IMR-90 (cell line): ENCODE measurements at regions not wholly inside any gene's neighbourhood (a gene's known extent, or its start where the extent isn't known, plus 50 kb on each side); places are given as distances from the start of the nearest gene placed in this dataset.

ENCODE experiments used
- ATAC-seq: fragments of 200-7000 bp; cut with Tn5 transposase; 2 replicates; pipeline ENCODE4 v1.9.1; 2020; ENCODE audit warnings: low read depth, mild to moderate bottlenecking, moderate library complexity
- BruUV-seq: library from RNA; stranded (reverse); fragments of 400-500 nt; replicated peaks from 2 replicates; lab custom pipeline; 2021; lab: Mats Ljungman, UMichigan
- CTCF ChIA-PET: fragments of 300-600 bp; formaldehyde crosslinking; extraction: SDS; loops from one replicate; lab custom pipeline; 2021; ENCODE audit warnings: antibody characterized with exemption; lab: Yijun Ruan, JAX
- POLR2A ChIA-PET: fragments of 300-600 bp; sonication (Branson Sonifier 250); formaldehyde crosslinking; loops from one replicate; lab custom pipeline; 2022; ENCODE audit warnings: antibody characterized with exemption; ENCODE audit not compliant: unreplicated experiment; lab: Charles Lee
- DNase-seq: peaks from one replicate; pipeline ENCODE4 v3.0.0; 2013
- H2AFZ ChIP-seq: replicated peaks from 2 replicates; pipeline ENCODE3; 2013; ENCODE audit warnings: low read length, mild to moderate bottlenecking; ENCODE audit not compliant: poor library complexity
- H2AK5ac ChIP-seq: 2 replicates; pipeline ENCODE4 v1.6.1; 2013; ENCODE audit warnings: low read depth, low read length, inconsistent platforms
- H2AK9ac ChIP-seq: replicated peaks from 2 replicates; pipeline ENCODE3; 2013; ENCODE audit warnings: mild to moderate bottlenecking, low read depth, low read length, moderate library complexity; ENCODE audit not compliant: poor library complexity
- H2BK120ac ChIP-seq: 2 replicates; pipeline ENCODE4 v1.6.1; 2013; ENCODE audit warnings: low read depth, low read length, inconsistent platforms
- H2BK15ac ChIP-seq: 3 replicates; pipeline ENCODE4 v1.6.1; 2013; ENCODE audit warnings: low read depth, low read length, inconsistent platforms
- H2BK20ac ChIP-seq: 2 replicates; pipeline ENCODE4 v1.6.1; 2013; ENCODE audit warnings: low read depth, mild to moderate bottlenecking, inconsistent platforms, low read length, moderate library complexity
- H2BK5ac ChIP-seq: 2 replicates; pipeline ENCODE4 v1.6.1; 2013; ENCODE audit warnings: mild to moderate bottlenecking, low read depth, low read length, inconsistent platforms; ENCODE audit not compliant: poor library complexity, severe bottlenecking
- H3K14ac ChIP-seq: replicated peaks from 2 replicates; pipeline ENCODE4 v1.6.1; 2013; ENCODE audit warnings: low read depth, low read length, inconsistent platforms
- H3K18ac ChIP-seq: 2 replicates; pipeline ENCODE4 v1.6.1; 2013; ENCODE audit warnings: low read depth, low read length, control low read depth
- H3K23ac ChIP-seq: 2 replicates; pipeline ENCODE4 v1.6.1; 2013; ENCODE audit warnings: low read depth, low read length, inconsistent platforms
- H3K27ac ChIP-seq: 2 replicates; pipeline ENCODE4 v1.5.1; 2013; ENCODE audit warnings: mild to moderate bottlenecking, control low read depth, low read length; ENCODE audit not compliant: insufficient read depth
- H3K27me3 ChIP-seq: 2 replicates; pipeline ENCODE4 v1.6.1; 2013; ENCODE audit warnings: low read length; ENCODE audit not compliant: control insufficient read depth, insufficient read depth
- H3K36me3 ChIP-seq: 2 replicates; pipeline ENCODE4 v1.6.1; 2013; ENCODE audit warnings: low read length, mixed read lengths; ENCODE audit not compliant: control insufficient read depth, insufficient read depth
- H3K4ac ChIP-seq: 2 replicates; pipeline ENCODE4 v1.6.1; 2013; ENCODE audit warnings: low read depth, low read length, inconsistent platforms
- H3K4me1 ChIP-seq: 2 replicates; pipeline ENCODE4 v1.6.1; 2013; ENCODE audit warnings: low read length, mixed read lengths; ENCODE audit not compliant: control insufficient read depth, insufficient read depth
- H3K4me2 ChIP-seq: 2 replicates; pipeline ENCODE4 v1.6.1; 2013; ENCODE audit warnings: low read depth, mild to moderate bottlenecking, control low read depth, low read length, moderate library complexity
- H3K4me3 ChIP-seq: 2 replicates; pipeline ENCODE4 v1.5.1; 2013; ENCODE audit warnings: low read depth, mild to moderate bottlenecking, control low read depth, low read length, moderate library complexity; ENCODE audit not compliant: insufficient read depth
- H3K56ac ChIP-seq: 2 replicates; pipeline ENCODE4 v1.6.1; 2013; ENCODE audit warnings: low read length, inconsistent platforms; ENCODE audit not compliant: insufficient read depth; ENCODE audit errors: extremely low read depth
- H3K79me1 ChIP-seq, 2 experiments: 2 replicates each; pipeline ENCODE4 v1.6.1; 2013; ENCODE audit warnings: low read length in 2 of 2, inconsistent platforms in 1 of 2, low read depth in 1 of 2
- H3K9ac ChIP-seq: 2 replicates; pipeline ENCODE4 v1.6.1; 2013; ENCODE audit warnings: low read depth, low read length, control low read depth
- H3K9me1 ChIP-seq: 2 replicates; pipeline ENCODE4 v1.6.1; 2013; ENCODE audit warnings: low read length, inconsistent platforms; ENCODE audit not compliant: insufficient read depth
- H3K9me3 ChIP-seq: 2 replicates; pipeline ENCODE4 v1.6.1; 2013; ENCODE audit warnings: low read length; ENCODE audit not compliant: control insufficient read depth, insufficient read depth
- H4K20me1 ChIP-seq: 2 replicates; pipeline ENCODE4 v1.6.1; 2013; ENCODE audit warnings: low read length, inconsistent platforms; ENCODE audit not compliant: insufficient read depth
- H4K5ac ChIP-seq: 2 replicates; pipeline ENCODE4 v1.6.1; 2013; ENCODE audit warnings: mild to moderate bottlenecking, low read depth, low read length, control low read depth
- H4K8ac ChIP-seq, 2 experiments: 2 replicates each; pipeline ENCODE4 v1.6.1; 2013; ENCODE audit warnings: low read depth in 2 of 2, low read length in 2 of 2, control low read depth in 1 of 2, inconsistent platforms in 1 of 2
- H4K91ac ChIP-seq: 2 replicates; pipeline ENCODE4 v1.6.1; 2013; ENCODE audit warnings: low read depth, low read length, inconsistent platforms; ENCODE audit not compliant: insufficient read depth
- BHLHE40 ChIP-seq: fragments of 150-350 bp; IDR thresholded peaks from 2 replicates; pipeline ENCODE4 v1.6.1; 2016; ENCODE audit warnings: mild to moderate bottlenecking, low read depth, low read length
- CEBPB ChIP-seq: IDR thresholded peaks from 2 replicates; pipeline ENCODE4 v1.6.1; 2012; ENCODE audit warnings: low read depth, low read length, improper control_type of control experiment
- CHD1 ChIP-seq: IDR thresholded peaks from 2 replicates; pipeline ENCODE4 v1.6.1; 2012; ENCODE audit warnings: low read depth, low read length, improper control_type of control experiment
- MAFK ChIP-seq: IDR thresholded peaks from 2 replicates; pipeline ENCODE4 v1.6.1; 2012; ENCODE audit warnings: low read depth, low read length, improper control_type of control experiment
- MAZ ChIP-seq: IDR thresholded peaks from 2 replicates; pipeline ENCODE4 v1.6.1; 2012; ENCODE audit warnings: low read depth, mild to moderate bottlenecking, low read length, improper control_type of control experiment, moderate library complexity, borderline replicate concordance
- MXI1 ChIP-seq: IDR thresholded peaks from 2 replicates; pipeline ENCODE4 v1.6.1; 2012; ENCODE audit warnings: low read depth, mild to moderate bottlenecking, low read length, moderate library complexity, borderline replicate concordance
- NFE2L2 ChIP-seq: fragments of 150-350 bp; IDR thresholded peaks from 2 replicates; pipeline ENCODE4 v1.6.1; 2016; ENCODE audit warnings: low read depth, mild to moderate bottlenecking, low read length
- POLR2A ChIP-seq: IDR thresholded peaks from 2 replicates; pipeline ENCODE4 v1.6.1; 2012; ENCODE audit warnings: mild to moderate bottlenecking, low read depth, low read length
- RAD21 ChIP-seq: IDR thresholded peaks from 2 replicates; pipeline ENCODE4 v1.6.1; 2012; ENCODE audit warnings: low read length, improper control_type of control experiment
- RFX5 ChIP-seq: IDR thresholded peaks from 2 replicates; pipeline ENCODE4 v1.8.0; 2012; ENCODE audit warnings: low read depth, mild to moderate bottlenecking, low read length, moderate library complexity
- SMC3 ChIP-seq: fragments of 150-350 bp; IDR thresholded peaks from 2 replicates; pipeline ENCODE4 v1.6.1; 2016; ENCODE audit warnings: low read depth, mild to moderate bottlenecking, antibody characterized with exemption, low read length, moderate library complexity
- WGBS, 2 experiments: methylation state at CpG; one replicate each; pipeline versions ENCODE4 v1.1.5 to v1.1.7; 2013; ENCODE audit warnings: missing lambda C conversion rate in 2 of 2; ENCODE audit not compliant: insufficient read length in 1 of 2; ENCODE audit errors: extremely low coverage in 2 of 2; 5-methylcytosine and 5-hydroxymethylcytosine counted together
- dilution Hi-C: fragments of 300-500 bp; cut with HindIII; formaldehyde crosslinking; loops from one replicate; pipeline ENCODE4 v1.14.3; 2018; ENCODE audit warnings: low sequenced_read_pairs; ENCODE audit not compliant: unreplicated experiment
- in situ Hi-C: fragments of 300-500 bp; cut with MboI; formaldehyde crosslinking; loops from 3 replicates; pipeline ENCODE4 v1.14.3; 2019; ENCODE audit warnings: low sequenced_read_pairs, inconsistent platforms, mixed read lengths
- intact Hi-C: fragments of 100-400 bp; cut with micrococcal nuclease; formaldehyde crosslinking; loops from 2 replicates; pipeline ENCODE4 v1.10.0; 2022
- TF ChIP-seq, protein P1 (sequence below): fragments of 150-350 bp; IDR thresholded peaks from 2 replicates; pipeline ENCODE4 v1.6.1; 2016; ENCODE audit warnings: low read depth, mild to moderate bottlenecking, low read length, moderate library complexity, borderline replicate concordance
- TF ChIP-seq, protein P2 (sequence below): fragments of 150-350 bp; IDR thresholded peaks from 2 replicates; pipeline ENCODE4 v1.6.1; 2017; ENCODE audit warnings: mild to moderate bottlenecking, antibody characterized with exemption, low read length, low read depth
- TF ChIP-seq, protein P3 (sequence below): conservative IDR thresholded peaks from 2 replicates; pipeline ENCODE4 v1.5.1; 2012; ENCODE audit warnings: mild to moderate bottlenecking, low read depth, low read length, improper control_type of control experiment

DNA sequence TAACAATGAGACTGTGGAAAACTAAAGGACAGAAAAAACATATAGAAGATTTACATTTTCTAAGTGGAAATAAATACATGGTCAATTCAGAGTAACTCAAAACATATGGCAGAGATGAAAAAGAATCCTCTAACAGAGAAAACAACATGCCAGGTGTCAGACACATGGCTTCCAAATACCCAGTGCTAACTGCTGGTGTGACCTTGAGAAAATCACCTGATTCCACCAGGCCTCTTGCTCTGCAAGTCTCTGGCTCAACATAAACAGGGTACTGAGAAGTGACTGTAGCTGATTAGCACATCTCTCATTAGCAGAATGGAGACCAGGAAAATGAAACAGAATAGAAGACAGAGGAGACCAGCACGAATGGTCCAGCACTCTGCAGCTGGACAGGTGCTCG, 210.8 kb downstream of the HNMT start:
- Histone ChIP-seq H2BK20ac (no peak overlapping the region), H3K36me3 (no peaks in the 10 kb centered on the region), H4K91ac (no peak overlapping the region), H3K27ac (no peak overlapping the region), H4K20me1 (no peaks in the 10 kb centered on the region), H3K23ac (no peak overlapping the region), H2BK5ac (no peak overlapping the region), H3K79me1 (no peaks in the 10 kb centered on the region), H2BK15ac (no peak overlapping the region), H3K4me3 (no peak overlapping the region), H2AK9ac (no peak overlapping the region), H3K4me2 (no peak overlapping the region), H3K14ac (no peak overlapping the region), H3K18ac (no peak overlapping the region), H3K9me1 (no peaks in the 10 kb centered on the region), H3K9ac (no peak overlapping the region), H4K5ac (no peak overlapping the region), H4K8ac (no peak overlapping the region), H3K56ac (no peak overlapping the region), H3K4me1 (no peaks in the 10 kb centered on the region), H3K9me3 (no peaks in the 10 kb centered on the region), H3K27me3 (no peaks in the 10 kb centered on the region), H2AK5ac (no peak overlapping the region), H2BK120ac (no peak overlapping the region), H3K4ac (no peak overlapping the region), H2AFZ (no peak overlapping the region)
- no TSS peak for BruUV-seq
- ATAC-seq (no peak), DNase-seq (no peak)
- no CpG with 5 or more reads among the region's 2 CpGs for WGBS, 2 experiments
- POLR2A ChIA-PET: no interaction called here
- in situ Hi-C loops (no loop called here), intact Hi-C loops (no loop called here), dilution Hi-C loops (no loop called here)
- CTCF ChIA-PET: no interaction called here
- TF ChIP-seq CEBPB (no peak), MAFK (no peak), POLR2A (no peak), CHD1 (no peak), RFX5 (no peak), RAD21 (no peak), MXI1 (no peak), NFE2L2 (no peak), SMC3 (no peak), BHLHE40 (no peak), MAZ (no peak)
- TF ChIP-seq, protein P1, sequence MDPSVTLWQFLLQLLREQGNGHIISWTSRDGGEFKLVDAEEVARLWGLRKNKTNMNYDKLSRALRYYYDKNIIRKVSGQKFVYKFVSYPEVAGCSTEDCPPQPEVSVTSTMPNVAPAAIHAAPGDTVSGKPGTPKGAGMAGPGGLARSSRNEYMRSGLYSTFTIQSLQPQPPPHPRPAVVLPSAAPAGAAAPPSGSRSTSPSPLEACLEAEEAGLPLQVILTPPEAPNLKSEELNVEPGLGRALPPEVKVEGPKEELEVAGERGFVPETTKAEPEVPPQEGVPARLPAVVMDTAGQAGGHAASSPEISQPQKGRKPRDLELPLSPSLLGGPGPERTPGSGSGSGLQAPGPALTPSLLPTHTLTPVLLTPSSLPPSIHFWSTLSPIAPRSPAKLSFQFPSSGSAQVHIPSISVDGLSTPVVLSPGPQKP: no peak
- TF ChIP-seq, protein P2, sequence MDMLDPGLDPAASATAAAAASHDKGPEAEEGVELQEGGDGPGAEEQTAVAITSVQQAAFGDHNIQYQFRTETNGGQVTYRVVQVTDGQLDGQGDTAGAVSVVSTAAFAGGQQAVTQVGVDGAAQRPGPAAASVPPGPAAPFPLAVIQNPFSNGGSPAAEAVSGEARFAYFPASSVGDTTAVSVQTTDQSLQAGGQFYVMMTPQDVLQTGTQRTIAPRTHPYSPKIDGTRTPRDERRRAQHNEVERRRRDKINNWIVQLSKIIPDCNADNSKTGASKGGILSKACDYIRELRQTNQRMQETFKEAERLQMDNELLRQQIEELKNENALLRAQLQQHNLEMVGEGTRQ: no peak
- TF ChIP-seq, protein P3, sequence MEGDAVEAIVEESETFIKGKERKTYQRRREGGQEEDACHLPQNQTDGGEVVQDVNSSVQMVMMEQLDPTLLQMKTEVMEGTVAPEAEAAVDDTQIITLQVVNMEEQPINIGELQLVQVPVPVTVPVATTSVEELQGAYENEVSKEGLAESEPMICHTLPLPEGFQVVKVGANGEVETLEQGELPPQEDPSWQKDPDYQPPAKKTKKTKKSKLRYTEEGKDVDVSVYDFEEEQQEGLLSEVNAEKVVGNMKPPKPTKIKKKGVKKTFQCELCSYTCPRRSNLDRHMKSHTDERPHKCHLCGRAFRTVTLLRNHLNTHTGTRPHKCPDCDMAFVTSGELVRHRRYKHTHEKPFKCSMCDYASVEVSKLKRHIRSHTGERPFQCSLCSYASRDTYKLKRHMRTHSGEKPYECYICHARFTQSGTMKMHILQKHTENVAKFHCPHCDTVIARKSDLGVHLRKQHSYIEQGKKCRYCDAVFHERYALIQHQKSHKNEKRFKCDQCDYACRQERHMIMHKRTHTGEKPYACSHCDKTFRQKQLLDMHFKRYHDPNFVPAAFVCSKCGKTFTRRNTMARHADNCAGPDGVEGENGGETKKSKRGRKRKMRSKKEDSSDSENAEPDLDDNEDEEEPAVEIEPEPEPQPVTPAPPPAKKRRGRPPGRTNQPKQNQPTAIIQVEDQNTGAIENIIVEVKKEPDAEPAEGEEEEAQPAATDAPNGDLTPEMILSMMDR: no peak
